Thoracic aorta (tissue), 2 donors: ENCODE measurements at regions not wholly inside any gene's neighbourhood (a gene's known extent, or its start where the extent isn't known, plus 50 kb on each side); places are given as distances from the start of the nearest gene placed in this dataset.

Experiments used
- ATAC-seq: fragments of 150-250 bp; one replicate; pipeline ENCODE4 v1.8.0; 2017; ENCODE audit warnings: low read depth; ENCODE audit not compliant: insufficient number of reproducible peaks, low FRiP score
- DNase-seq: peaks from one replicate; pipeline ENCODE4 v3.0.0-alpha.2; 2020; ENCODE audit warnings: low spot score
- H3K27ac ChIP-seq, 2 donors: fragments of 200-600 bp; sonication (generic); 1 replicate in 1 of 2; 2 replicates in 1 of 2; pipeline ENCODE4 v1.5.1; 2016; ENCODE audit warnings: mild to moderate bottlenecking in 2 of 2, moderate library complexity in 2 of 2
- H3K27me3 ChIP-seq: fragments of 200-600 bp; sonication (generic); replicated peaks from 2 replicates; pipeline ENCODE4 v1.6.0; 2016; ENCODE audit warnings: mild to moderate bottlenecking; ENCODE audit not compliant: insufficient read depth
- H3K36me3 ChIP-seq: fragments of 200-600 bp; sonication (generic); one replicate; pipeline ENCODE4 v1.5.1; 2016
- H3K4me1 ChIP-seq, 2 donors: fragments of 200-600 bp; sonication (generic); 1 replicate in 1 of 2; 2 replicates in 1 of 2; pipeline versions ENCODE4 v1.5.1 to v1.6.0; 2016; ENCODE audit warnings: low read depth in 2 of 2, mild to moderate bottlenecking in 1 of 2; ENCODE audit not compliant: control insufficient read depth in 1 of 2
- H3K4me3 ChIP-seq: fragments of 200-600 bp; sonication (generic); 2 replicates; pipeline ENCODE4 v1.5.1; 2016; ENCODE audit warnings: mild to moderate bottlenecking
- H3K9me3 ChIP-seq: fragments of 200-600 bp; sonication (generic); 2 replicates; pipeline ENCODE4 v1.5.1; 2016
- TF ChIP-seq, protein P1 (sequence below): fragments of 200-600 bp; sonication (generic); IDR thresholded peaks from one replicate; pipeline ENCODE4 v1.5.1; 2019; ENCODE audit warnings: antibody characterized with exemption

DNA sequence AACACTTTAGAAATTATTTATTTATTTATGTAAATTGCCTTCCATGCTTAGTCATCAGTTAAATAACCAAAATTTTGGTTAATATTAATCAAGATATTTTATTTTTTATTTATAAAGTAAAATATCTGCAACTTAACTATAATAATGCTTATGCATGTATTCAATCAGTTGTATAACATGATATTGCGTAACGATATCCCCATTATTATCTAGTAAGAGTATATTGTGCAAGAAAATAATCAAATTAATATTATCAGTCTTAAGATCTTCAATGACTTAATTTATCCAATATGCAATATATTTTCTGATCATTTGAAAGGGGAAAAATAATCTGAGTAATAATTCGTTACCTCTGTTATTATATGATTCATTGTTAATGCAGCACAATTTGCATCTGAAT lies 596.7 kb downstream of the GABRG1 start:
- ATAC-seq (no peak), DNase-seq (no peak)
- H3K36me3 ChIP-seq, result no peaks in the 10 kb centered on the region
- TF ChIP-seq, protein P1, sequence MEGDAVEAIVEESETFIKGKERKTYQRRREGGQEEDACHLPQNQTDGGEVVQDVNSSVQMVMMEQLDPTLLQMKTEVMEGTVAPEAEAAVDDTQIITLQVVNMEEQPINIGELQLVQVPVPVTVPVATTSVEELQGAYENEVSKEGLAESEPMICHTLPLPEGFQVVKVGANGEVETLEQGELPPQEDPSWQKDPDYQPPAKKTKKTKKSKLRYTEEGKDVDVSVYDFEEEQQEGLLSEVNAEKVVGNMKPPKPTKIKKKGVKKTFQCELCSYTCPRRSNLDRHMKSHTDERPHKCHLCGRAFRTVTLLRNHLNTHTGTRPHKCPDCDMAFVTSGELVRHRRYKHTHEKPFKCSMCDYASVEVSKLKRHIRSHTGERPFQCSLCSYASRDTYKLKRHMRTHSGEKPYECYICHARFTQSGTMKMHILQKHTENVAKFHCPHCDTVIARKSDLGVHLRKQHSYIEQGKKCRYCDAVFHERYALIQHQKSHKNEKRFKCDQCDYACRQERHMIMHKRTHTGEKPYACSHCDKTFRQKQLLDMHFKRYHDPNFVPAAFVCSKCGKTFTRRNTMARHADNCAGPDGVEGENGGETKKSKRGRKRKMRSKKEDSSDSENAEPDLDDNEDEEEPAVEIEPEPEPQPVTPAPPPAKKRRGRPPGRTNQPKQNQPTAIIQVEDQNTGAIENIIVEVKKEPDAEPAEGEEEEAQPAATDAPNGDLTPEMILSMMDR, result no peak
- no peaks in the 10 kb centered on the region for H3K9me3 ChIP-seq
- H3K27me3 ChIP-seq, result no peaks in the 10 kb centered on the region
- no peaks in the 10 kb centered on the region for H3K4me1 ChIP-seq
- H3K27ac ChIP-seq, result no peak overlapping the region
- H3K4me3 ChIP-seq, result no peak overlapping the region

DNA sequence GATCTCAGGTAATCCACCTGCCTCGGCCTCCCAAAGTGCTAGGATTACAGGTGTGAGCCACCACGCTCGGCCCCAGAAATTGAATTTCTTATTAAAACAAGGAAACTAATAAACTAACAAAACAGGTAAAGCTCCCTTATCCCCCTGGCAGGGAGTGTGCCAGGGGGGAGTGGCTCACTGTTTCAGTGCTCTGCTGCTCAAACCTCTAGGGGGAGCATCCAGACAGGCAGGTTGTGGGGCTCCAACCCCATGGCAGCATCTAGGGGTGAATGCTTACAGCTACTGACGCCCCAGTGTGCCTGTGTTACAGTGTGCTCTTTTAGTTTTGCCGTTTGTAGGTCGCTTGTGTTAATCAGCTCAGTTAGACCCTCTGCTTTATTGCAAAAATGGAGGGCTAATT lies 605.0 kb downstream of the GABRG1 start:
- DNase-seq, result no peak
- TF ChIP-seq, protein P1, result no peak
- Histone ChIP-seq H3K4me1 (no peaks in the 10 kb centered on the region), H3K36me3 (no peaks in the 10 kb centered on the region), H3K27ac (no peak overlapping the region), H3K9me3 (no peaks in the 10 kb centered on the region), H3K27me3 (no peaks in the 10 kb centered on the region), H3K4me3 (no peak overlapping the region)
- ATAC-seq, result no peak

DNA sequence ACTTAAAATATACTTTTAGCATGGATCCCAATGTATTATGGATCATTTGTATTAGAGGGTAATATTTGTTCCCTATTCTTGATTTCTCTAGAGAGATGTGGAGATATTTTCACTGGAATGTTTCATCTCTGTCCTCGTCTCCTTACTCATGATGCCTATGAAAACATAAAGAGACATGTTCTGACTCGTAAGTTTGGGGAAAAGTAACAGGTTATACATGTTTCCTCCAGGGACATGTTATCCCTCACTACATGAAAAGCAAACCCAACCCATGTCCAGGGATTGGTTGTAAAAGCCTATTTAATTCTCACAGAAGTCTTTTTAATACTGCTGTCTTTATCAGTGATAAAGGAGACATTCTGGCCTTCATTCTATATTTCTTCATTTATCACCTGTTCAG lies 621.4 kb downstream of the GABRG1 start:
- H3K4me3 ChIP-seq, result no peak overlapping the region
- TF ChIP-seq, protein P1, result no peak
- ATAC-seq (no peak), DNase-seq (no peak)
- H3K27me3 ChIP-seq, result no peaks in the 10 kb centered on the region
- no peaks in the 10 kb centered on the region for H3K4me1 ChIP-seq
- no peak overlapping the region for H3K27ac ChIP-seq
- no peaks in the 10 kb centered on the region for H3K9me3 ChIP-seq
- no peaks in the 10 kb centered on the region for H3K36me3 ChIP-seq

DNA sequence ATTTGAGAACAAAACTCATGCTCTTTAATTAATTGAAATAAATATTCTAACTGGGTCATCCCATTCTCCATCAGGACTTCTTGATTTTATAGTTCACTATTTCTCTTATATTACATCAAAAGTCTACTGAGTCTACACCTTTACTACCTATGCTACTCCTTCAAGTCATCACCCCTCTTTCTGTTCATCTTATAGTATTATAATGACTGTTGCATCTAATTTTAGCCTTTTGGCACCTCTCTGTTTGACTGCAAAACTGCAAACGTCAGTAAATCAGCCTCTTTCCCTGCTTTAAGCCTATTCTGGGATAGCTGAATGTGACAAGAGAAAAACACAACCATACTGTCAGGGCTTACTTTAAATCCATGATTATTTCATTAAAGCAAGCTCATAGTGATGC lies 639.1 kb downstream of the GABRG1 start:
- DNase-seq (no peak), ATAC-seq (no peak)
- Histone ChIP-seq H3K36me3 (no peaks in the 10 kb centered on the region), H3K27ac (no peak overlapping the region), H3K4me3 (no peak overlapping the region), H3K4me1 (no peaks in the 10 kb centered on the region), H3K27me3 (no peaks in the 10 kb centered on the region), H3K9me3 (no peaks in the 10 kb centered on the region)
- TF ChIP-seq, protein P1, result no peak

DNA sequence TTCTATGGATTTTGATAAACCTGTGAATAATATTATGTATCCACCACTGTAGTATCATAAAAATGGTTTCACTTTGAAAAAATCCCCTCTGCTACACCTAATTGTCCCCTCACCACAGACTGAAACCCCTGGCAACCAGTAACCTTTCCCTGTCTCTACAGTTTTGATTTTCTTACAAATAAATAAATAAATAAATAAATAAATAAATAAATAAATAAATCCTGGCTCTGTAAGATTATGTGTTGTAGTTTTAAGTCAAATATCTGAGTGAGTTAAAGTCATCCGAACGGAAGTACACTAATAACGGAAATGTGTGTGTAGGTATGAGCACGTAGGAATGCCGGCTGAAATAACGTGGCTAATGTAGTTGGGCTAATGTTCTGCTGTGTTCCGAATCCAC lies 641.5 kb downstream of the GABRG1 start:
- DNase-seq (no peak), ATAC-seq (no peak)
- H3K9me3 ChIP-seq, result no peaks in the 10 kb centered on the region
- H3K4me1 ChIP-seq, result no peaks in the 10 kb centered on the region
- no peaks in the 10 kb centered on the region for H3K36me3 ChIP-seq
- TF ChIP-seq, protein P1, result no peak
- H3K27ac ChIP-seq, result no peak overlapping the region
- H3K4me3 ChIP-seq, result no peak overlapping the region
- H3K27me3 ChIP-seq, result no peaks in the 10 kb centered on the region
